Activated CD4-positive, alpha-beta T cell treated with anti-CD3 and anti-CD28 coated beads for 48 hours (primary cell): ENCODE measurements at regions not wholly inside any gene's neighbourhood (a gene's known extent, or its start where the extent isn't known, plus 50 kb on each side); places are given as distances from the start of the nearest gene placed in this dataset.
"Not testable (repeated sequence)": the region's sequence is repeated elsewhere in the genome, so short reads cannot be mapped to it uniquely, and the experiment has no call there.

ENCODE experiments used
- DNase-seq: peaks from one replicate; pipeline ENCODE4 v3.0.0-alpha.2; 2020

DNA sequence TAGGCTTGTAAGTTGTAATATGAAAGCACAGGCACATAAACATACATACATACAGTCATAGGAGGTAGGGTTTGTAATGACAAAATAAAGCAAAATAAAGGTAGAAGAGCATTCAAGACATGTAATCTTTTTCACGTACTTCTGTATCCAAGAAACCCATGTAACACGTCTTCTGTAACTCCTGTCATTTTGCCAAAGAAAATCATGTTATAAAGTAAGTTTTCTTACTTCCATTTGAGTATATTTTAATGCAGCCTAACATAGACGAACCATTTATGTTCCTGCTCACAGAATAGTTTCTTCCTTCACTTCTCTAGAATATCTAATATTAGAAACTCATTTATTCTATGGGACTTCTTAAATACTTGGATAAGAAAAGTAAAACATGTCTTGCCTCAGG, 1884.0 kb upstream of the CELF4 start:
- no peak for DNase-seq

DNA sequence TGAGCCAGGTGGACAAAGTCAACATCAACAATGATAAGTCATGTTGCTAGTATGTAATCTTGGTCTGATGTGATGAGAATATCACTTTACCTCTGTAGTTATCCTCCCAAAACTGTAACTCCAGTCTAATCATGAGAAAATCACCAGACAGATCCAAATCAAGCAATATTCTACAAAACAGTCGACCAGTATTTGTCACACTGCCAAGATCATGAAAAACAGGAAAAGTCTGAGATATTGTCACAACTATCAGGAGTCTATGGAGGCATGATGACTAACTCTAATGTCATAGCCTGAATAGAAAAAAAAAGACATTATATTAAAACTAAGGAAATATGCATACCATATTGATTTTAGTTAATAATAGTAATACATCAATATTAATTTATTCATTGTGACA, 1883.3 kb upstream of the CELF4 start:
- DNase-seq: no peak

DNA sequence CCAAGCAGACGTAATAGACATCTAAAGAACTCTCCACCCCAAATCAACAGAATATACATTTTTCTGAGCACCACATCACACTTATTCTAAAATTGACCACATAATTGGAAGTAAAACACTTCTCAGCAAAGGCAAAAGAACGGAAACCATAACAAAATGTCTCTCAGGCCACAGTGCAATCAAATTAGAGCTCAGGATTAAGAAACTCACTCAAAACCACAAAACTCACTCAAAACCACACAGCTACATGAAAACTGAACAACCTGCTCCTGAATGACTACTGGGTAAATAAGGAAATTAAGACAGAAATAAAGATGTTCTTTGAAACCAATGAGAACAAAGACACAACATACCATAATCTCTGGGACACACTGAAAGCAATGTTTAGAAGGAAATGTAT, 1879.4 kb upstream of the CELF4 start:
- DNase-seq: not testable (repeated sequence)

DNA sequence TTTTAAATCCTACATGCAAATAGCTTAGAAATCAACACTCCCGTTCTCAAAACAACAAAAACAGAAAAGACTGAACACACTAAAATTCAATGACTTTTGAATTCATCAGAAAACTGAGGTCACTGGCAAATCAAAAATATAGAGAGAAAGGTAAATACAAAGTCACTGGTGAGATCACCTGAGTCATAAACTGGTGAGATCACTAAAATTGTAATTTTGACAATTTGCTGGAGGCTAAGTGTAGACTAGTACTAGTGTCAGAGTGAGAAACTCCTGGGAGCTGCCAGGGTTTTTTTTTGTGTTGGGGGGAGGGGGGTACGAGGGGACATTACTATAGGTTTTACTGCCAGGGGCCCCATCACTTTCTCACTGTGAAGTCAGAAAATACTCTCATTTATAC, 1876.0 kb upstream of the CELF4 start:
- DNase-seq: no peak

DNA sequence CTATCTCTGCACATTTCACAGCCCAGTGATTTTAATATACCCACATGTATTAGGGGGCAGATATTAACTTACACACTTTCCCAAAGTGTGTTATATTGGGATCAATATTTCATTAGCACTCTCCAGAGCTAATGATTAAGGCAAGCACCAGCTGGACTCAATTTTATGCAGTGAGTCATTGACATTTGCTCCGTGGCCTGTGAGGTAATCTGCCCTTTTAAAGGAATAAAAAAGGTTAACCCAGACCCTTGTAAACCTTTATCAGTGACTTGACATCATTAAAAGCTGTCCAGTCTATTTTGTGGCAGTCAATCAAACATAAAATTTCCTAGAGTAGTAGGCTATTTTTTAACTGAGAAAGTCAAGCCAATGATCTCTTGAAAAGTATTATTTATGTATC, 1870.4 kb upstream of the CELF4 start:
- DNase-seq: no peak

DNA sequence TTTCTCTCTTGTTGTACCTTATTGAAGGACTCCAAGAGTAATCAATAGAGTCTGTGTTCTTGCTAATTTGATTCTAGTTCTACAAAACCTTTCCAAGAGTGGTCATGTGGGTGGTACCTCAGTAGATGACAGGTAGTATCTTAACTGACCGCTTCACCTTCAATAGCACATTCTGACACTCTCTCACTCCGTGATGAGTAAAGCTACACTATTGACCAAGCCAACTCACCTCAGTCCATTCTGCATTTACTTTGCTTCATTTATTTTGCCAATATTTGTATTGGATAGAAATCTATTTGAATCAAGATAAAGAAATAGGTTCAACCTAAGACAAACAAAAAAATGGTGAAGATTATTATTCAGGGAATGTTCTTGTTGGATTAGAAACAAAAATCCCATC, 1869.6 kb upstream of the CELF4 start:
- DNase-seq: no peak

DNA sequence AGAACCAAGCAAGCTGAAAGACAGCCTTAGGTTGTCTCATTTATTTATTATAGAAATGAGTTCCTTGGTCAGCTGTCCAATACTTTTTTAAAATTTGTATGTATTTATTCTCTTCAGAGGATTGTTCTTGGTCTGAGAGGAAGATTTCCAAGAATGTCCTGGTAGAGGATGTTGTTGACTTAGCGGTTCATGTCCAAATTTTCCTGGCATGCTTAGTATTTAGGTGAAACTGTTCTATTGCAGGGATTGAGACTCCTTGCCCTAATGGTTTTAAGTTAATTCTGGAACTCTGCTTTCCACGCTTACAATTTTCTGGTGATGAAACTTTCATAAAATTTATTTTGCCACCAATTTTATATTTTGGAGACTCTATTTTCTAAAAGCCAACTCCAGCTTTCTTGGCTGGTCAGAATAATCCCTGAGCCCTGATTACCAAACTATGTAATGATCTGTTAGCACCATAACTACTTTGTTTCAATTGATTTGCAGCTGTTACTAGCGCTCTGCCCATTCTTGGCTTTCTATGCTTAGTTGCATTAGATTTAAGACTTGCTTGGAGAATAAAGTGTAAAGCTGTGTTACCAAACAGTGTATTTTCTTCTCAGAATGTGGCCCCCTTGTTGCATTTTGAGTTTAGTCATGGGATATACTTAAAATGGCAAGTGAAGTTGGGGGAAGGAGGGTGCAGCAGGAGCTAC, 1868.8 kb upstream of the CELF4 start:
- DNase-seq: no peak

DNA sequence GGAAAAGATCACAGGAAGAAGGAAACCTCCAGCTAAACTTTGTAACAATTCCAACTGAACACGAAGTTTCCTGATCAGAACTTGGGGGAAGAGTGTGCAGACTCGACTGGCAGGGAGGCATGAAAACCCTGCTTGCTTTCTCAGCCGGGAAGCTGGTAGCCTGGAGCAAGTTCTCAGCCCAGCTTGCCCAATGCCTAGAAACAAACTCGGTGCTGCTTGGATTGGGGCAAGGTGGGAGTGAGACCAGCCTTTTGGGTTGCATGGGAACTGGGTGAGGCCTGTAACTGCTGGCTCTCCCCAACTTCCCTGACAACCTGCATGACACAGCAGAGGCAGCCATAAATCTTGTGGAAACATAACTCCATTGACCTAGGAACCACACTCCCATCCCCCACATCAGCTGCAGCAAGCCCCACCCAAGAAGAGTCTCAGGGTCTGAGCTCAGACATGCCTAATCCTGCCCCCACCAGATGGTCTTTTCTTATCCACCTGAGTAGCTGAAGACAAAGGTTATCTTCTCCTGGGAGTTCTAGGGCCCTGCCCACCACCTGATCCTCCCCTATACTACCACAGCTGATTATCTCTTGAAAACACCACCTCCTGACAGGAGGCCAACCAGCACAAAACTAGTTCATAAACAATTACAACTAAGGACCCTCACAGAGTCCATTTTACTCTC, 1859.7 kb upstream of the CELF4 start:
- DNase-seq: no peak

DNA sequence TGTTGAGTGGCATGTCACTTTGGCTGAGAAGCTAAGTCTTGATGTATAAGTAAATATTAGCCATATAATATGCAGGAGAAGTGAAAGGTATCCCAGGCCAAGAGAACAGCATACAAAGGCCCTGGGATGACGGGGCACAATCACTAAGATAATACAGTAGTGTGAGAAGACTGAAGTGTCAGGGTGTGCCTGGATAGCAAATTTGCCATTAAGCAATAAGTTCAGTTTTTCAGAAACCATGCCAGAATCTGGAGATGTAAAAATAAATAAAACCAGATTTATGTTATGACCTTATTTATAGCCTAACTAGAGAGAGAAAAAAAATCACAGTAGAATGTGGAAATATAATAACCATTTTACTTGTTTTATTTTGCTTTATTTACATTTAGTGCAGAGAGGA, 1858.7 kb upstream of the CELF4 start:
- no peak for DNase-seq

DNA sequence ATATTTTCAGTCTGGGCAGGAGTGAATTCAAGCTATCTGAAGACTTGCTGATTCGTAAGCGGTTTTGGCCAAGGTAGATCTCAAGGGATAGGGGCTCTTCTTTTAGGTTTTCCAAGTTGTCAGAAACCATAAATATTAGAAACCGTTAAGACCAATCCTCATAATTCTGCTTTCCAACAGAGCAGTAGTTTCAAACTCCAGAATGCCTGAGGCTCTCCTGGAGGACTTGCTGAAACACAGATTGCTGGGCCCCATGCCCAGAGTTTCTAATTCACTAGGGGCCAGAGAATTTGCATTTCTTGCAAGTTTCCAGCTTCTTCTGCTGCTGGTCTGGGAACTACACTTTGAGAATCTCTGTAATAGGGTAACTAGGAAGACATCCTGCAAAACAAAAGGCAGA, 1855.7 kb upstream of the CELF4 start:
- DNase-seq: no peak

DNA sequence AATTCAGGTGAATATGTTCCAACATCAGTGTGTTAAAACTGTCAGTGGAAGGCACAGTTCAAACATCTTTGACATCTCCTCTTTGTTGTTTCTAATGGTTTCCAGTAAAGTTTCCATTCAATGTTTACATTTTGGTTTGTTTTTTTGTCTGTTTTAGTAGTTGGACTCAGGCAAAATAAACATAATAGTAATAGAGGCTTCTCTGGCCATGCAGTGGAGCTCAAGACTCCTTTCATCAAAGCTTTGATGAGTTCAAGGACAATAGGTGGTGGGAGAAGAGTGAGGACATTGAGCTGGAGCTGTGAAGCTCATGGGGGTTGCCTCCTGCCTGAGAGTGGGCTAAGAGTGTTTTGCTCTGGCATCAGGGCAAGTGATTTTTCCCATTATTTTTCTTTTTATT, 1853.7 kb upstream of the CELF4 start:
- DNase-seq: no peak

DNA sequence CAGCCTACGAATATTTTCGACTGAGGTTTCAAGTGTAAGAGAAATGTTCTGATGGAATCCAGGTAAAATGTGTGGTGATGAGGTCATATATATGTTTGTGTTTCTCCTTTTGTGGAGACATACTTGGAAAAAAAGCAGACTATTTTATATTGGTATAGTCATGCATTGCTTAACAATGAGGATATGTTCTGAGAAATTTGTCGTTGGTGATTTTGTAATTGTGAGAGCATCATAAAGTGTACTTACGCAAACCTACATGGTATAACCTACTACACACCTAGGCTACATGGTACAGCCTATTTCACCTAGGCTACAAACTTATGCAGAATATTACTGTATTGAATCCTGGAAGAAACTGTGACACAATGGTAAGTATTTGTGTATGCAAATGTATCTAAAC, 1849.9 kb upstream of the CELF4 start:
- DNase-seq: no peak

DNA sequence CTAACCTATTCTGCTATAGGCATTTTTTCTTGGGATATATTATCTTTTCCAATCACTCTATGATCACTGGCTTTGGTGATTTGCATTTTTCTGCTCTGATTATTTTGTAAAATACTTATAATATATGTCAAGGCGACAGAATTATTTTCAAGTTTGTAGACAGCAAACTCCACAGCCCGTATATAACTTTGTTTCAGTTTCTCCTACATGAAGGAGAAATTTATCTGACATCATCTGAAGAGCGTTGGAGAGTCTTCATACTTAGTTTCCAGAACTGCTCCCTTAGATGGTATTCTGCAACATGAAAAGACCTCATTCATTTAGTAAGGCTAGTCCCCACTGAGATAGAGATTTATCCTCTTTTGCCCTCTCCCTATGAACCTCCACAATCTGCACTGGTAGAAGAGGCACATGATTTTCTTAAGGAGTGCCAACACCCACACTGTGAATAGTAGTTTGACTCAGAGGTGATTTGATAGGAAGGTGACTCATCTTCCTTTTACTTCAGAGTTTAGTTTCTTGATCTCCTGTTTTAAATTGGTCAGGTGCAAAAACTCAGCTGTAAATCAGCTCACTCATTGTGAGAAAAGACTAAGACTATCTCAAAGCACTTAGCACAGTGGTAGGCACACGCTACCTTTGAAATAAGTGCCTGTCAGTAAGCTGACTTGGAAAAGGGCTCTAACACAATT, 1848.6 kb upstream of the CELF4 start:
- no peak for DNase-seq

DNA sequence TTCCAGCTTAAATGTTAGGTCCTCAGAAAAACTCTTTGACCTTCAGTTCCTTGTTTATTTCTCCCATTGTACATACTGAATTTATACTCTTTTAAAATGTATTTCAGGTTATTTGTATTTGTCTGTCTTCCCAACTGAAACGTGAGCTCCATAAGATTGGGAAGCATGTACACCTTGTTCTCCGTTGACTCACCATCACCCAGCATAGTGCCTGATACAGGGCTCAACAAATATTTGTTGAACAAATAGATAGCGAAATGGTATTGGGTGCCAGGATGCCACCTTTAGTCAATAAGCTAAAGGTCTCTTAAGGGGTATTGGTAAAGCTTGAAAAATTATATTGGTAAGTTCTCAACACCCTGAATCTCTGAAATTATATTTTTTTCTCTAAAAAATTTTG, 1841.3 kb upstream of the CELF4 start:
- DNase-seq: no peak

DNA sequence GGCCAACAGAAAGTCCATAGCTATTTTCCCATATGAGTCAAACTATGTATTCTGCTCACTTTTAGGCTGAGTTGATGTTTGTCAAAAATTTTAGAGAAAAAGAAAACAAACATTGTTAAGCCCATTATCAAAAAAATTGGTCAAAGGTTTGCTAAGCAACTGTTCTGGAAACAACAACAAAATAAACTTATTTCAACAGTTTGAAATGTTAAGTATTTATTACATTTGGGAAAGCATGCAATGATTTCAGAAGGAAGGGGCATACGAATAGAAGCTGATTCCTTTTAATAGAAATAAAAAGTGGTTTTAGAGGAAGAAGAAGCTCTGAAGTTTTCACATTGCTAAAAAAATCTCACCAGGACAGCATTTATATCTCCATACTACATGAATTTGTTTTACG, 1837.5 kb upstream of the CELF4 start:
- DNase-seq: no peak

DNA sequence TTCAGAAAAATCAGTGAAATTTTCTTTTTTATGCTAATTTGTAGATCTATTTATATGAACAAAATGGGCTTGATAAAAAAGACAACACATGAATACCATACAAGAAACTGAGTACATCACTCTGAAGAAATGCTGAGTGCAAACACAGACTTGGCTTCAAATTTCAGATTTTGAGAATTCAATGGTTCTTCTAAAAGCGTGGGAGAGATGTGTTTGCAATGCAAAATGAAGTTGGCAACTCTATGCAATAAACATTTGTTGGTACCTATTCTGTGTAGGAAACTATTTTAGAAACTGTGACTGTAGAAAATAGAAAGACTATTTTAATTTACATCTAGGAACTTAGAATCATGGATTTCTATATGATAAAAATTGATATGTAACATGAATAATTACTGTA, 1834.1 kb upstream of the CELF4 start:
- no peak for DNase-seq

DNA sequence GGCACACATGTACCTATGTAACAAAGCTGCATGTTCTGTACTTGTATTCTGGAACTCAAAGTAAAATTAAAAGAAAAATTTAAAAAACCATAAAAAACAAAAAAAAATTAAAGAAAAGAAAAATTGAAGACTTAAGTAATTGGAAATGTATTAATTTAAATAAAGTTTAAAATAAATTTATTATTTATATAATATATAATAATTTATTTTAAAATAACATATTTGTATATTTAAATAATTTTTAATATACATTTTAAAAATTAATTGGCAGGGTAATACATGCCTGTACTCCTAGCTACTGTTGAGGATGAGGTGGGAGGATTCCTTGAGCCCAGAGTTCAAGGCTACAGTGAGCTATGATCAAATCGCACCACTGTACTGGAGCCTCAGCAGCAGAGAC, 1830.6 kb upstream of the CELF4 start:
- no peak for DNase-seq

DNA sequence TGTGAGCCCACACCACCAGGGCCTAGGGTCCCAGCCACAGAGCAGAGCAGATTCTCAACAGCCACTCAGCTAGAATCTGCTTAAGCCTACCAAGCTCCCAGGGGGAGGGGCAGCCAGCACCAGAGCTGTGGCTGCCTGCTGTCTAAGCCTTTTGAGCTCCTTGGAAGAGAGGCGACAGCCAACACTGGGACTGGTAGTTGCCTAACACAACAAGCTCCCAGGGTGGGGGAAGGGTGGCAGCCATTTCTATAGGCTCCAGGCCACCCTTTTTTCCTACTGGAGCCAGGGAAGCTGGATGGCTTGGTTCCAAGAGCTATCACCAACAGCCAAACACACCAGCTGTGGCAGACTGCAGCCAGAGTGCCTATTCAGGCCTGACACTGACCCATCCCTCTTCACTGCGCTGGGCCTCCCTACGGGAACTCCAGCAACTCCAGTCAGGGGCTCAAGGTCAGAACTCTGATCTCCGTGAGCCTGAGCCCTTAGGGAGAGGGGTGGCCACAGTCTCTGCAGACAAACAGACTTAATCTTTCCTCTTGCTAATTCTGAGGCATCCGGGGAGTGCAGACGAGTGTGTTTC, 1824.3 kb upstream of the CELF4 start:
- no peak for DNase-seq

DNA sequence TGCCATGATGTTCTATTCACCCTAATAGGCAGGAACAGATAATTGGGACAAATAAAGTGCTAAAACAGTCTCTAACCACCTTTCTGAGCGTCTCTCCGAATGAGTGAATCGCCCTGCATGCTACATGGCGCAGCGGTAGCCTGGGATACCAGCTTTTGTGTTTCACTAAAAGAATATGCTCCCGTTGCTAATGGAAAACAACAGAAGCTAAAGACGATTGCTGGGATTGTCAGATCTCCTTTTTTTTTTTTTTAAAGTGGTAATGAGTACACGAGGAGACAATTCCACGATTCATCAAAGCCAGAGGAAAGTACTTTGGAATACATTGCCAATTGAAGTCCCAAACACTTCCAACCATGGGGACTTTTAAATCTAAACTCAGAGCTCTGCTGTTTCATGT, 1815.3 kb upstream of the CELF4 start:
- DNase-seq: no peak

DNA sequence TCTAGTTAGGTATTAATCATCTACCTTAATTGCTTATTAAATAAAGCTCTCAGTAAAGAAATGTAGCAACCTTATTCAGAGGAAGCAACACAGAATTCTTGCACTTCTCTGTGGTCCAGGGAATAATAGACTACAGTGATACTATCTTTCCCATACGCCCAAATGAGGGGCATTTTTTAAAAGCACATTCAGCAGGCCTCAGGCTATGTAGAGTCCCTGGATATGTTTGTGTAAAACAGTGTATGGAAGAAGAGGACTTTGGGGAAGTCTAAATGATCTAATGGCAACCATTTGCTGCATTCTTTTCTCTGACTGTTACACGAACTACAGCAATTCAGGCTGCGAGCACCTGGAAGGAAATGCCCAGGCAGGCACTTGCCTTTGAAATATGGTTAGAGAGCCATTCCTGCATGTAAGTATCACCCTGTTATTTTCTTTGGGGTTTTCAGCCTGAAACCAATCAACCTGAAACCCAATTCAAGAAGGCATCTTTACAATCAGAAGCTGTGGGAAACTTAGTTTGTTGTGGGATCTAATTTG, 1814.7 kb upstream of the CELF4 start:
- DNase-seq: no peak

DNA sequence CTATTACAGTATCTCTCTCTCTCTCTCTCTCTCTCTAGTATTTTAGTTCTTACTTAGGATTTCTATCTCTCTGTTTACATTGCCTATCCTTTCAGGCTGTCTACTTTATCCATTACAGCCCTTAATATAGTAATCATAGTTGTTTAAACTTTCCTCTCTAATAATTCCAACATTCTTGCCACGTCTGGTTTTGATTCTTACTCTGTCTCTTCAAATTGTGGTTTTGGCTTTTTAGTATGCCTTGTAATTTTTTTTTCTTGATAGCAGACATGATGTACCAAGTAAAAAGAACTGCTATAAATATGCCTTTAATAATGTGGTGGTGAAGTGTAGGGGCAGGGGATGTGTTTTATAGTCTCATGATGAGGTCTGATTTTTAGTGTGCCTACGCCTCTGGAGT, 1809.5 kb upstream of the CELF4 start:
- no peak for DNase-seq

DNA sequence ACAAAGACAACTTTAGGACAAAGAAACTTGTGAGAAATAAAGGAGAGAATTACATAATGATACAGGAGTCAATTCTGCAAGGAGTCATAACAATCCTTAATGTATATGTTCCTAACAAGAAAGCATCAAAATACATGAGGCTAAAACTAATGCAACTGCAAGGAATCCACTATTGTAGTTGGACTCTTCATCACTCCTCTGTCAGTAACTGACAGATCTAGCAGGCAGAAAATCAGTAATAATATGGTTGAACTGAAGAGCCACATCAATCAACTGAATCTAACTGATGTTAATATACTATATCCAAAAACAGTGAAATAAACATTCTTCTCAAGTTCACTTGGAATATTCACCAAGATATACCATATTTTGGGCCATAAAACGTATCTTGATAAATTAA, 1806.4 kb upstream of the CELF4 start:
- no peak for DNase-seq

DNA sequence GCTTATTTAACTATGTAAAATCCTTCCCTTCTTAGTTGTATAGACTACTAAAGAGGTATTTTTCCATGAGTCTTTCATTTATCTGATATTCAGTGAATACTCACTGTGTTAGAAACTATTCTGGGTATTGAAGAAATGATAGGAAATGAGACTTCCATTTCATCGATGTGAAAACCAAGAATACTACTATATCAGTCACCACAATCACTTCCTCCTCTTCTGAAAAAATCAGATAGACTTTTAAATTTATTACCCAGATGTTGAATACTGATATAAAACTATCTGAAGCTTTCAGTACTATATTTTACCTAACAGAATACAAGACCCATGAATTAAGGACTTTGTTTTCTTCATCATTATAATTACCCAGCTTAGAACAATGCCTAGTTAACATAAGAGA, 1801.1 kb upstream of the CELF4 start:
- DNase-seq: no peak
